Thyroid gland (tissue), 4 donors: ENCODE measurements at regions not wholly inside any gene's neighbourhood (a gene's known extent, or its start where the extent isn't known, plus 50 kb on each side); places are given as distances from the start of the nearest gene placed in this dataset.

Experiments
- CTCF ChIP-seq, 6 experiments: fragments of 200-600 bp in 3 of 6; fragments of 450-650 bp in 3 of 6; sonication (generic) in 3 of 6; IDR thresholded peaks; one replicate each; pipeline ENCODE4 v1.5.1; 2016 to 2019; ENCODE audit warnings: antibody characterized with exemption in 6 of 6, mild to moderate bottlenecking in 2 of 6, inconsistent platforms in 1 of 6, moderate library complexity in 1 of 6
- POLR2A ChIP-seq, 2 donors: fragments of 450-650 bp; IDR thresholded peaks; one replicate each; pipeline ENCODE4 v1.6.1; 2017; ENCODE audit warnings: antibody characterized with exemption in 2 of 2, mild to moderate bottlenecking in 2 of 2, moderate library complexity in 1 of 2

GRCh38 chr2:144078106-144078505 lies 441.8 kb downstream of the ZEB2 start:
- TF ChIP-seq CTCF (IDR thresholded peaks at IDR 0.05) (no peak), POLR2A (IDR thresholded peaks at IDR 0.05) (no peak)
